Tibial artery (tissue), 4 donors: ENCODE measurements at regions not wholly inside any gene's neighbourhood (a gene's known extent, or its start where the extent isn't known, plus 50 kb on each side); places are given as distances from the start of the nearest gene placed in this dataset.

Experiments used
- DNase-seq, 2 donors: peaks; one replicate each; pipeline ENCODE4 v3.0.0-alpha.2; 2019
- H3K27ac ChIP-seq, 2 donors: fragments of 200-600 bp; sonication (generic) in 1 of 2; 1 replicate in 1 of 2; 2 replicates in 1 of 2; pipeline ENCODE4 v1.5.1; 2018 to 2019; ENCODE audit warnings: mild to moderate bottlenecking in 1 of 2
- H3K27me3 ChIP-seq, 2 donors: fragments of 200-600 bp; sonication (generic) in 1 of 2; one replicate each; pipeline versions ENCODE4 v1.5.1 to v1.6.0; 2016 to 2019
- H3K36me3 ChIP-seq, 3 donors: fragments of 200-600 bp; sonication (generic) in 2 of 3; one replicate each; pipeline ENCODE4 v1.5.1; 2016 to 2019; ENCODE audit warnings: mild to moderate bottlenecking in 2 of 3
- H3K4me1 ChIP-seq, 4 donors: fragments of 200-600 bp; sonication (generic) in 2 of 4; 1 replicate in 3 of 4; 2 replicates in 1 of 4; pipeline ENCODE4 v1.5.1; 2016 to 2019
- H3K4me3 ChIP-seq, 2 donors: fragments of 200-600 bp; sonication (generic) in 1 of 2; 1 replicate in 1 of 2; 2 replicates in 1 of 2; pipeline ENCODE4 v1.5.1; 2018 to 2019; ENCODE audit warnings: mild to moderate bottlenecking in 2 of 2
- H3K9me3 ChIP-seq, 3 donors: fragments of 200-600 bp; sonication (generic) in 1 of 3; one replicate each; pipeline ENCODE4 v1.5.1; 2016 to 2019
- CTCF ChIP-seq, 2 experiments: fragments of 200-600 bp in 1 of 2; fragments of 450-650 bp in 1 of 2; IDR thresholded peaks; one replicate each; pipeline ENCODE4 v1.5.1; 2017 to 2019; ENCODE audit warnings: antibody characterized with exemption in 2 of 2, mild to moderate bottlenecking in 1 of 2, moderate library complexity in 1 of 2
- intact Hi-C: fragments of 100-400 bp; cut with DNase I; formaldehyde crosslinking; loops from one replicate; pipeline ENCODE4 v1.15.0; 2023; ENCODE audit warnings: low total_unique reads

GRCh38 chr12:91618281-91618680 lies 435.7 kb upstream of the DCN start:
- Histone ChIP-seq H3K4me1 (no peaks in the 10 kb centered on the region), H3K9me3 (no peaks in the 10 kb centered on the region), H3K4me3 (no peak overlapping the region), H3K36me3 (no peaks in the 10 kb centered on the region), H3K27ac (no peak overlapping the region), H3K27me3 (no peaks in the 10 kb centered on the region)
- no peak for TF ChIP-seq CTCF (IDR thresholded peaks at IDR 0.05)
- intact Hi-C loops = no loop called here
- no peak for DNase-seq

- no peaks in the 10 kb centered on the region for H3K36me3 ChIP-seq
- no peak overlapping the region for H3K4me3 ChIP-seq
- H3K4me1 ChIP-seq = no peaks in the 10 kb centered on the region
- intact Hi-C loops = no loop called here
- no peaks in the 10 kb centered on the region for H3K27me3 ChIP-seq
- H3K27ac ChIP-seq = no peak overlapping the region
- no peaks in the 10 kb centered on the region for H3K9me3 ChIP-seq
- no peak for DNase-seq
- no peak for TF ChIP-seq CTCF (IDR thresholded peaks at IDR 0.05)
Observed at GRCh38 chr12:91617818-91618217, 435.2 kb upstream of the DCN start.

- no peak for TF ChIP-seq CTCF (IDR thresholded peaks at IDR 0.05)
- Histone ChIP-seq H3K9me3 (no peaks in the 10 kb centered on the region), H3K27ac (no peak overlapping the region), H3K27me3 (no peaks in the 10 kb centered on the region), H3K36me3 (no peaks in the 10 kb centered on the region), H3K4me1 (no peaks in the 10 kb centered on the region), H3K4me3 (no peak overlapping the region)
- DNase-seq = no peak
- intact Hi-C loops = no loop called here
Observed at GRCh38 chr12:91616416-91616815, 433.8 kb upstream of the DCN start.

- Histone ChIP-seq H3K27me3 (no peaks in the 10 kb centered on the region), H3K9me3 (no peaks in the 10 kb centered on the region), H3K4me1 (no peaks in the 10 kb centered on the region), H3K4me3 (no peak overlapping the region), H3K27ac (no peak overlapping the region), H3K36me3 (no peaks in the 10 kb centered on the region)
- TF ChIP-seq CTCF (IDR thresholded peaks at IDR 0.05) = no peak
- DNase-seq = no peak
- intact Hi-C loops = no loop called here
Observed at GRCh38 chr12:91613223-91613779, 430.7 kb upstream of the DCN start.

GRCh38 chr12:91610561-91610960 lies 427.9 kb upstream of the DCN start:
- no peaks in the 10 kb centered on the region for H3K9me3 ChIP-seq
- no peak for DNase-seq
- no peaks in the 10 kb centered on the region for H3K4me1 ChIP-seq
- intact Hi-C loops = no loop called here
- no peaks in the 10 kb centered on the region for H3K27me3 ChIP-seq
- no peak for TF ChIP-seq CTCF (IDR thresholded peaks at IDR 0.05)
- no peak overlapping the region for H3K27ac ChIP-seq
- no peaks in the 10 kb centered on the region for H3K36me3 ChIP-seq
- H3K4me3 ChIP-seq = no peak overlapping the region

- no peak for DNase-seq
- no peaks in the 10 kb centered on the region for H3K27me3 ChIP-seq
- no peak overlapping the region for H3K27ac ChIP-seq
Observed at GRCh38 chr12:91609283-91609682, 426.7 kb upstream of the DCN start.

More at GRCh38 chr12:91609283-91609682, 426.7 kb upstream of the DCN start:
- no peak overlapping the region for H3K4me3 ChIP-seq
- no peaks in the 10 kb centered on the region for H3K4me1 ChIP-seq
- intact Hi-C loops = loop anchor here (10.0 kb wide), 1 partner anchor 536 kb away; the partner anchor contains the start of gene BTG1
- H3K36me3 ChIP-seq = no peaks in the 10 kb centered on the region
- no peaks in the 10 kb centered on the region for H3K9me3 ChIP-seq
- no peak for TF ChIP-seq CTCF (IDR thresholded peaks at IDR 0.05)
